ENCODE measurements at regions not wholly inside any gene's neighbourhood (a gene's known extent, or its start where the extent isn't known, plus 50 kb on each side); places are given as distances from the start of the nearest gene placed in this dataset.

- TF ChIP-seq CTCF (IDR thresholded peaks at IDR 0.05) = no peak
- TF ChIP-seq POLR2AphosphoS5 (IDR thresholded peaks at IDR 0.05) = no peak
- no peak for TF ChIP-seq POLR2A (IDR thresholded peaks at IDR 0.05; ENCODE audit: low read depth)
Measured at GRCh38 chr4:28451346-28451745, 1590.7 kb downstream of the STIM2 start.

Data from esophagus muscularis mucosa (tissue), 3 donors.